ENCODE measurements at regions not wholly inside any gene's neighbourhood (a gene's known extent, or its start where the extent isn't known, plus 50 kb on each side); places are given as distances from the start of the nearest gene placed in this dataset.

- H3K4me3 ChIP-seq (ENCODE audit: low read depth, low read length), result no peak overlapping the region
- in situ Hi-C loops (cut with HindIII; ENCODE audit: low sequenced_read_pairs), result no loop called here
- DNase-seq (ENCODE audit: low read depth, low spot score), result no peak
- TF ChIP-seq CTCF (IDR thresholded peaks at IDR 0.05; ENCODE audit: low read depth, low read length), result no peak
Measured at GRCh38 chr5:5576744-5577143, 154.3 kb downstream of the ICE1 start.

- in situ Hi-C loops (cut with HindIII; ENCODE audit: low sequenced_read_pairs), result no loop called here
- DNase-seq (ENCODE audit: low read depth, low spot score), result no peak
- H3K4me3 ChIP-seq (ENCODE audit: low read depth, low read length), result no peak overlapping the region
Measured at GRCh38 chr5:5575461-5575860, 153.0 kb downstream of the ICE1 start.

DNA sequence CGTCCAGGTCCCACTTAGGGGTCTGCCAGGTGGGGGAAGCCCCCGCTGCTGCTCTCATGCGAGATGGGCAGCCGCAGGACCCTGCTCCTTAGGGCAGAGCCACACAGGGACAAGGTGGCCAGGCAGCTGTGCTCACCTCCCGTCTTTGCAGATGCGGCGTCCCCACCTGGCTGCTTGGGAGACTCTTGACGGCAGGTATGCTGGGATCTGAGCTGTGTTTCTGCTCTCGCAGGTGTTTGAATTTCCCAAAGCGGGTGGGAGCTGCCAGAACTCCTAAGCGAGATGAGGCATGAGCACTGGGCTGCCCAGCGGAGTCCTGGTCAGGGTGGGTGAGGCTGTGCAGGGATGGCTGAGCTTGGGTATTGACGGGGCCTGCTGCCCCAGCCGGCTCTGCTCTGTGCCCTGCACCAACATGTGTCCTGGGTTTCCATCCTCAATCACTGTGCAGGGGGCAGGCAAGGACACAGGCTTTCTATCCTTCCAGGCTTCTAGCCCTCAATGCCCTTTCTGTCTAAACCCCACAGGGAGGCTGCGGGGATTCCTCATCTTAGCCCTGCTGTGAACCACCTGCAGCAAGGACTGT is 151.4 kb downstream of the ICE1 start:
- TF ChIP-seq CTCF (IDR thresholded peaks at IDR 0.05; ENCODE audit: low read depth, low read length), result no peak
- no peak overlapping the region for H3K4me3 ChIP-seq (ENCODE audit: low read depth, low read length)
- no peak for DNase-seq (ENCODE audit: low read depth, low spot score)
- in situ Hi-C loops (cut with HindIII; ENCODE audit: low sequenced_read_pairs), result no loop called here

More at GRCh38 chr5:5575461-5575860, 153.0 kb downstream of the ICE1 start:
- TF ChIP-seq CTCF (IDR thresholded peaks at IDR 0.05; ENCODE audit: low read depth, low read length), result no peak

- in situ Hi-C loops (cut with HindIII; ENCODE audit: low sequenced_read_pairs), result no loop called here
- H3K4me3 ChIP-seq (ENCODE audit: low read depth, low read length), result no peak overlapping the region
- DNase-seq (ENCODE audit: low read depth, low spot score), result no peak
- no peak for TF ChIP-seq CTCF (IDR thresholded peaks at IDR 0.05; ENCODE audit: low read depth, low read length)
Measured at GRCh38 chr5:5572976-5573797, 150.7 kb downstream of the ICE1 start.

DNA sequence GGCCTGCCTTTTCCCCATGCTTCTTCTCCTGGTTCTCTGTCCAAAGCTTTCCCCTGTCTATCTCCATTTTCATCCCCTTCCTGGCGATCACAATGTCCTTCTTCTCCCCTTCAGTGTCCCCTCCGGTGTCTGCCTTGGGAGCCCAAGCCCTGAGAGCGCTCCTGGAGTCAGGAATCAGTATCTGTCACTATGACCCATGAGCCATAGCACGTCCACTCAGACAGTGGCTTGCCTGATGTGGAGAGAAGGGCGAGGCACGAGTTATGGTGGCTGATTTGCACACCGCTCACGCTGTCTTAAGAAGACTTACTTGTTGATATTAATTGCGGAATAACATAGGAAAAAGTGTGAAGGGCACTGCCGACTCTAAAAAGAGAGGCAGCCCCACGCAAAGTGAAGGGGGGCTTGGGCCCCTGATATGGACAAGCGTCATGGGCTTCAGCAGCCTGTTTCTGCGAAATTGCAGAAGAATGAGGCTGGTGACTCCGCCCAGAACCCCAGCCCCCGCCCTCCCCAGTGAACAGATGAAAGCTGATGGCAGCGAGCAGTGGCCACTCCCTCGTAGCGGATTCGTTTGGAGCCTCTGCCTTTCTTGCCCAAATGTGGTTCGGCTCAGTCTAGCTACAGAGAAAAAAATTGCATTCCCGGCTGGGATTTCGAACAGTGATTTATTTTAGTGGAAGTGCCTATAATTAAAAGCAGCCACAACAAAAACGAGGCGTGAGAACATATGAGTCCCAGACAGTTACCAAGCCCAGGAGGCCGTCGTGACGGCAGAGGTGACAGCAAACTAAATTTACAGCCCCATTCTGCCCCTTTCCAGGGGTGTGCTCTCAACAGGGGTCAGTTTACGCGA is 149.8 kb downstream of the ICE1 start:
- no peak overlapping the region for H3K4me3 ChIP-seq (ENCODE audit: low read depth, low read length)
- no peak for DNase-seq (ENCODE audit: low read depth, low spot score)
- in situ Hi-C loops (cut with HindIII; ENCODE audit: low sequenced_read_pairs), result no loop called here
- no peak for TF ChIP-seq CTCF (IDR thresholded peaks at IDR 0.05; ENCODE audit: low read depth, low read length)

DNA sequence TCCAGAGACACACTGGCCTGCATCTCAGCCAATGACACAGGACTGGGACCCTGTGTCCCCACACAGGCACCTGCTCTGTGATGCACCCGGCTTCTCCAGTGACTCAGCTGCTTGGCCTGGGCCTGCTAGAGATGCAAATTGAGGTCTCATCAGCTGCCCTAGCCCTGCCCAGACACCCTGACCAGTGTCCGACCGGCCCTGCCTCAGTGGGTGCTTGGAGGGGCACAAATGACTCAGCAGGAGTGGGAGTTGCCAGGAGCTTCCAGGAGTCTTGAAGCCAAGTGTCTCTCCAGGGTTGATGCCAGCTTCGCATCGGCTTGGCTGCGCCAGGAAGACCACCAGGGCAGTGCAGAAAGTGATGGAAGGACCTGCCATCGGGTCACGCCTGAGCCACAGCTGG is 148.2 kb downstream of the ICE1 start:
- in situ Hi-C loops (cut with HindIII; ENCODE audit: low sequenced_read_pairs), result no loop called here
- no peak for TF ChIP-seq CTCF (IDR thresholded peaks at IDR 0.05; ENCODE audit: low read depth, low read length)

More for the DNA sequence above, 148.2 kb downstream of the ICE1 start:
- no peak for DNase-seq (ENCODE audit: low read depth, low spot score)
- no peak overlapping the region for H3K4me3 ChIP-seq (ENCODE audit: low read depth, low read length)

Data from astrocyte of the spinal cord (primary cell).